Activated naive CD8-positive, alpha-beta T cell treated with anti-CD3 and anti-CD28 coated beads, Interleukin-2, amount 50 U/mL, for 24 hours (primary cell): ENCODE measurements at regions not wholly inside any gene's neighbourhood (a gene's known extent, or its start where the extent isn't known, plus 50 kb on each side); places are given as distances from the start of the nearest gene placed in this dataset.
A peak's percentile ranks its signal among the peaks of the same experiment; 100 is the strongest.

Source experiments
- ATAC-seq: fragments of 150-1000 bp; cut with Tn5 transposase; one replicate; pipeline ENCODE4 v1.10.0; 2021
- DNase-seq: peaks from one replicate; pipeline ENCODE4 v3.0.0; 2021
- H3K27ac Mint-ChIP-seq: one replicate; pipeline ENCODE4 v1.8.0; 2021; ENCODE audit warnings: mild to moderate bottlenecking, mixed read lengths
- H3K27me3 Mint-ChIP-seq: one replicate; pipeline ENCODE4 v1.8.0; 2021; ENCODE audit warnings: mixed read lengths
- H3K36me3 Mint-ChIP-seq: one replicate; pipeline ENCODE4 v1.8.0; 2021; ENCODE audit warnings: low read depth, mixed read lengths
- H3K4me1 Mint-ChIP-seq: one replicate; pipeline ENCODE4 v1.8.0; 2021; ENCODE audit warnings: mixed read lengths
- H3K4me3 Mint-ChIP-seq: one replicate; pipeline ENCODE4 v1.8.0; 2021; ENCODE audit warnings: mild to moderate bottlenecking, moderate library complexity, mixed read lengths
- H3K9me3 Mint-ChIP-seq: one replicate; pipeline ENCODE4 v1.8.0; 2021; ENCODE audit warnings: mixed read lengths

DNA sequence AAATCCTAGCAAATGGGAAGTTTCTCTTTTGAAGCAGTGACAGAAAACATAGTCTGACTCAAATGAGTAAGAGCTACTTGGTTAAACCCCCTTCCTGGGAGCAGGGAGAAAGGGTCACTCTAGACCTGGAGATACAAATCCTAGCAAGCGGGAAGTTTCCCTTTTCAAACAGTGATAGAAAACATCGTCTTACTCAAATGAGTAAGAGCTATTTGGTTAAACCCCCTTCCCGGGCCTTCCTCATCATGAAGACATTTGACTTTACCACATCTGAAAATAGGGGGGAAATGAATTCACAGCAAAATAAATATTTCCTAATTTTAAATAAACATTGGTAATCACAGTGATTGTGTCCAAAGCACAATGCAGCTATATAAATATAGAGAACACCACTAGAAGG is 79.2 kb downstream of the FOXB1 start:
- peaks cover 3% of the 10 kb centered on the region for H3K4me1 Mint-ChIP-seq
- ATAC-seq, result no peak
- no peak for DNase-seq
- H3K27ac Mint-ChIP-seq, result no peak overlapping the region
- no peaks in the 10 kb centered on the region for H3K36me3 Mint-ChIP-seq
- no peak overlapping the region for H3K4me3 Mint-ChIP-seq
- H3K9me3 Mint-ChIP-seq, result no peaks in the 10 kb centered on the region
- H3K27me3 Mint-ChIP-seq, result peaks cover 10% of the 10 kb centered on the region

- peak overlapping the region; percentile 32 for H3K27ac Mint-ChIP-seq
- no peaks in the 10 kb centered on the region for H3K36me3 Mint-ChIP-seq
These were observed 82.7 kb downstream of the FOXB1 start for GRCh38 chr15:60086681-60087429.

GRCh38 chr15:60087561-60087960 is 83.5 kb downstream of the FOXB1 start:
- Mint-ChIP-seq H3K9me3 (no peaks in the 10 kb centered on the region), H3K4me3 (no peak overlapping the region), H3K4me1 (no peaks in the 10 kb centered on the region), H3K27me3 (peaks cover 8% of the 10 kb centered on the region), H3K27ac (no peak overlapping the region), H3K36me3 (no peaks in the 10 kb centered on the region)
- DNase-seq (no peak), ATAC-seq (no peak)

More at GRCh38 chr15:60086681-60087429, 82.7 kb downstream of the FOXB1 start:
- Mint-ChIP-seq H3K4me1 (no peaks in the 10 kb centered on the region), H3K27me3 (peaks cover 11% of the 10 kb centered on the region), H3K9me3 (no peaks in the 10 kb centered on the region), H3K4me3 (no peak overlapping the region)
- no peak for ATAC-seq
- no peak for DNase-seq

GRCh38 chr15:60090747-60091146 is 86.6 kb downstream of the FOXB1 start:
- DNase-seq (no peak), ATAC-seq (no peak)
- H3K9me3 Mint-ChIP-seq, result no peaks in the 10 kb centered on the region
- H3K27me3 Mint-ChIP-seq, result peaks cover 5% of the 10 kb centered on the region
- H3K36me3 Mint-ChIP-seq, result no peaks in the 10 kb centered on the region
- no peak overlapping the region for H3K4me3 Mint-ChIP-seq
- no peaks in the 10 kb centered on the region for H3K4me1 Mint-ChIP-seq
- no peak overlapping the region for H3K27ac Mint-ChIP-seq

- no peaks in the 10 kb centered on the region for H3K36me3 Mint-ChIP-seq
- no peaks in the 10 kb centered on the region for H3K9me3 Mint-ChIP-seq
- DNase-seq (no peak), ATAC-seq (no peak)
- H3K4me1 Mint-ChIP-seq, result no peaks in the 10 kb centered on the region
- no peak overlapping the region for H3K4me3 Mint-ChIP-seq
- H3K27ac Mint-ChIP-seq, result no peak overlapping the region
- peaks cover 5% of the 10 kb centered on the region for H3K27me3 Mint-ChIP-seq
These were observed 87.0 kb downstream of the FOXB1 start for GRCh38 chr15:60091157-60091556.

DNA sequence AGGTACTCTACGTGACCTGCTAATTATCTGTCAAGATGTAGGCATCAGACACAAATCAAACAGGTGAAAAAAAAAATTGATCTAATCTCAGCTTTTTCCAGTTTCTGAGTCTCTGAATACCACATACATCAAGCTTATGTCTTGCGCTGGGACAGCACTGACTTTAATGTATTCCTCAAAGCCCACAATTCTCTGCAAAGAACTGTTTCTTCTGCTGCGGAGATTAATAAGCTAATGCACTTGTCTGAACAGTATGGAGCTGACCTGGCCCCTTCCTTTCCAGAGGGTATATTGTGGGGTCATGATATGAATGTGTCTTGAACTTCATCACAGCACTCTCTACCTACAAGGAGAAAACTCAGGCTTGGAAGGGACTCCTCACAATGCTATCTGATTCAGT is 87.8 kb downstream of the FOXB1 start:
- Mint-ChIP-seq H3K27ac (no peak overlapping the region), H3K9me3 (peaks cover 3% of the 10 kb centered on the region), H3K4me1 (no peaks in the 10 kb centered on the region), H3K36me3 (no peaks in the 10 kb centered on the region), H3K27me3 (peaks cover 5% of the 10 kb centered on the region), H3K4me3 (no peak overlapping the region)
- no peak for DNase-seq
- ATAC-seq, result no peak

DNA sequence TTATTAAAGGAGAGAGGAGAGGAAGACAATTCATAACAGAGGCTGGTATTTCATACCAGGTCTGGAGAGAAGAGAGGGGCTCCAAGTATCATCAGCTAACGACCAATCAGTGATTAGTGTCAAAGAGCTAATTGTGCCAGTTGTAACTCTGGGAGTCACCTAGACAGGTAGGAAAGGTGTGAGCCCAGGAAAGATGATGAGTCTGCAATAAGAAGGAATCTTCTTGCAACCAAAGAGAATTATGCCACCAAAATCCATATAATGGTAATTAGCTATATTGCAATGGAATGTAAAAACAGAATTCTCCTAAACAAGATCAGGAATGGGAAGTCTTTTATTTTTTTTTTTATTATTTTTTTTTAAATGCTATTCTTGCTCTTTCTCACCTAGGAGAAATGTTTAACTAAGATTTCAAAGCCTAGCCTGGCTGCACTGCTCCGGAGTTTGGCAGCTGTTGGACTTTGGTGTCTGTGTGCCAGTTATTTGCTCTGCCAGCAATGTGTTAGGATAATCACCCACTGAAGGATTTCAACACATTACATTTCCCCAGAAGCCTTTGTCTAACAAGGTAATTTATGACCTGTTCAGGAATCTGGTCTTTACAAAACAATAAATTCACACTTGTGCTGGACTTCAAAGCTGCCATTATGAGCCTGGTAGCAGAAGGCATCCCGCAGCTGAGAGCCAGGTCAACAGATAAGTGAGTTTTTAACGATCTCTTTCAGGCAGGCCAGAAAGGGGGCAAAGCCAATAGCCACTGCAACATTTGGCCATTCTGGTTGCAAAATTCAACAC is 89.4 kb downstream of the FOXB1 start:
- ATAC-seq (no peak), DNase-seq (no peak)
- no peak overlapping the region for H3K4me3 Mint-ChIP-seq
- H3K36me3 Mint-ChIP-seq, result no peaks in the 10 kb centered on the region
- H3K27ac Mint-ChIP-seq, result no peak overlapping the region
- H3K4me1 Mint-ChIP-seq, result no peaks in the 10 kb centered on the region
- peaks cover 3% of the 10 kb centered on the region for H3K9me3 Mint-ChIP-seq
- peaks cover 5% of the 10 kb centered on the region for H3K27me3 Mint-ChIP-seq

DNA sequence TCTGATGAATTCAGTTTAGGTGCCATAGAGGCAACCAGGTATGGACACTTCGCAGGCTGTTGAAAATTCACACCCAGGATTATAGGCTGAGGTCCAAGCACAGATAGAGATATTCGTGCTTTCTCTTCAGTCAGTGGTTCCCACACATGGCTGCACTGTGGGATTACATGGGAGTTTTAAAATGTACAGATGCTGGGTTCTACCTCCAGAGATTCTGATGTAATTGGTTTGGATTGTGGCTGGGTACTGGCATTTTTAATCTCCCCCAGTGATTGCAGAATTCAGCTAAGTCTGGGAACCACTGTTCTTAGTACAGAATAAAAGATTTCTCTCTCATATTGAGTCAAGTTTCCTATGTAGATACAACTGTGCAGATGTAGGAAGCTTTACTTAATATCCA is 91.6 kb downstream of the FOXB1 start:
- Mint-ChIP-seq H3K27ac (no peak overlapping the region), H3K9me3 (peaks cover 3% of the 10 kb centered on the region), H3K36me3 (no peaks in the 10 kb centered on the region), H3K4me3 (no peak overlapping the region), H3K4me1 (no peaks in the 10 kb centered on the region), H3K27me3 (no peaks in the 10 kb centered on the region)
- ATAC-seq (no peak), DNase-seq (no peak)

GRCh38 chr15:60096157-60096556 is 92.0 kb downstream of the FOXB1 start:
- no peaks in the 10 kb centered on the region for H3K27me3 Mint-ChIP-seq
- H3K4me3 Mint-ChIP-seq, result no peak overlapping the region
- ATAC-seq (no peak), DNase-seq (no peak)
- H3K4me1 Mint-ChIP-seq, result no peaks in the 10 kb centered on the region
- no peaks in the 10 kb centered on the region for H3K36me3 Mint-ChIP-seq
- H3K9me3 Mint-ChIP-seq, result peaks cover 3% of the 10 kb centered on the region
- no peak overlapping the region for H3K27ac Mint-ChIP-seq

GRCh38 chr15:60101416-60101815 is 97.3 kb downstream of the FOXB1 start:
- no peaks in the 10 kb centered on the region for H3K36me3 Mint-ChIP-seq
- no peak overlapping the region for H3K27ac Mint-ChIP-seq
- ATAC-seq, result no peak
- H3K27me3 Mint-ChIP-seq, result peaks cover 4% of the 10 kb centered on the region
- DNase-seq, result no peak
- H3K4me1 Mint-ChIP-seq, result no peaks in the 10 kb centered on the region
- peaks cover 3% of the 10 kb centered on the region for H3K9me3 Mint-ChIP-seq
- no peak overlapping the region for H3K4me3 Mint-ChIP-seq

GRCh38 chr15:60102748-60103147 is 98.6 kb downstream of the FOXB1 start:
- no peak for ATAC-seq
- no peak overlapping the region for H3K27ac Mint-ChIP-seq
- H3K4me3 Mint-ChIP-seq, result no peak overlapping the region
- H3K36me3 Mint-ChIP-seq, result no peaks in the 10 kb centered on the region
- peaks cover 12% of the 10 kb centered on the region for H3K27me3 Mint-ChIP-seq
- H3K4me1 Mint-ChIP-seq, result no peaks in the 10 kb centered on the region
- peaks cover 8% of the 10 kb centered on the region for H3K9me3 Mint-ChIP-seq
- DNase-seq, result no peak

GRCh38 chr15:60110909-60111308 is 106.8 kb downstream of the FOXB1 start:
- ATAC-seq, result no peak
- Mint-ChIP-seq H3K27ac (peak overlapping the region; percentile 48), H3K27me3 (peaks cover 22% of the 10 kb centered on the region), H3K36me3 (no peaks in the 10 kb centered on the region), H3K4me3 (no peak overlapping the region), H3K4me1 (peaks cover 27% of the 10 kb centered on the region), H3K9me3 (peaks cover 8% of the 10 kb centered on the region)
- DNase-seq, result no peak

GRCh38 chr15:60115579-60116380 is 111.7 kb downstream of the FOXB1 start:
- peaks cover 10% of the 10 kb centered on the region for H3K27me3 Mint-ChIP-seq
- H3K27ac Mint-ChIP-seq, result peak overlapping the region; percentile 68
- H3K4me3 Mint-ChIP-seq, result no peak overlapping the region
- peaks cover 51% of the 10 kb centered on the region for H3K4me1 Mint-ChIP-seq
- ATAC-seq (peak; percentile 63), DNase-seq (no peak)
- no peaks in the 10 kb centered on the region for H3K36me3 Mint-ChIP-seq
- H3K9me3 Mint-ChIP-seq, result no peaks in the 10 kb centered on the region

DNA sequence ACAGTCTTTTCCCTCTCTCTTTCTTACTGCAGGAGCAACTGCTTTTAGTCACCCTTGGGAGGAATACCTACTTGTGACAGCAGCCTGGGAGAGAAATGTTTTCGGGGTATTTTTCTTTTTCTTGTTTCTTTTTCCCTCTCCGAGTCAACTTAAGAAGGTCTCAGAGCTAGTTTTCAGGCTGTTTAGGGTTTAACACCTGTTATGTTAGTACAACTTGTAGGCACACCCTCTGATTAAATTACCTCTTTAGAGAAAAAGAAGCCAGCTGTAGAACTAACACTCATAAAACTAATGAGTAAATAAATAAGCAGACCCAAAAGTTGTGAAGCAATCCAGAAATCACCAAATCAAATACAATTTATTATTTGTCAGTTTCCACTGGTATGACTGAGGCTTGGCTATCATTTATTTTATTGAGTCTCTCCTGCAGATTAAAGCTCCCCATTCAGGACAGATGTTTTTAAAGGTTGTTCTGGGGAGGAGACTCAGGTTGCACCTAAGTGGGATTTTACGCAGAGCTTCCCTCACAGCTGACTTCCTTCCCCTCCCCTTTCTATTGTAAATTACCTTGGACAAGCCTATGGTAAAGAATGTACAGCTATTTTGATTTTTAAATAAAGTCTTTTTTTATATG is 112.5 kb downstream of the FOXB1 start:
- Mint-ChIP-seq H3K4me1 (peaks cover 49% of the 10 kb centered on the region), H3K27ac (peak overlapping the region; percentile 68), H3K9me3 (no peaks in the 10 kb centered on the region), H3K36me3 (no peaks in the 10 kb centered on the region), H3K4me3 (no peak overlapping the region), H3K27me3 (peaks cover 9% of the 10 kb centered on the region)
- ATAC-seq (no peak), DNase-seq (no peak)
